H9 (cell line): ENCODE measurements at regions not wholly inside any gene's neighbourhood (a gene's known extent, or its start where the extent isn't known, plus 50 kb on each side); places are given as distances from the start of the nearest gene placed in this dataset.

Source experiments
- DNase-seq: peaks from one replicate; pipeline ENCODE4 v3.0.0-alpha.2; 2017
- H2AFZ ChIP-seq: one replicate; pipeline ENCODE4 v1.6.1; 2013; ENCODE audit warnings: mild to moderate bottlenecking, low read length, control low read depth, moderate library complexity
- H2AK5ac ChIP-seq: 2 replicates; pipeline ENCODE4 v1.6.1; 2013; ENCODE audit warnings: low read length, control low read depth, mixed read lengths; ENCODE audit not compliant: insufficient read length
- H2BK120ac ChIP-seq: one replicate; pipeline ENCODE4 v1.6.1; 2013; ENCODE audit warnings: low read depth, mild to moderate bottlenecking, low read length, control low read depth, inconsistent platforms; ENCODE audit not compliant: poor library complexity, severe bottlenecking
- H2BK12ac ChIP-seq: 2 replicates; pipeline ENCODE4 v1.6.1; 2013; ENCODE audit warnings: low read length, control low read depth, mixed read lengths, low read depth; ENCODE audit not compliant: insufficient read length
- H2BK15ac ChIP-seq: 2 replicates; pipeline ENCODE4 v1.6.1; 2013; ENCODE audit warnings: low read depth, low read length, control low read depth
- H2BK20ac ChIP-seq: one replicate; pipeline ENCODE4 v1.6.1; 2013; ENCODE audit warnings: low read depth, mild to moderate bottlenecking, low read length, control low read depth, inconsistent platforms; ENCODE audit not compliant: poor library complexity, severe bottlenecking
- H2BK5ac ChIP-seq: 2 replicates; pipeline ENCODE4 v1.6.1; 2013; ENCODE audit warnings: low read length, control low read depth, mixed read lengths; ENCODE audit not compliant: insufficient read length
- H3K14ac ChIP-seq: 2 replicates; pipeline ENCODE4 v1.6.1; 2013; ENCODE audit warnings: low read length, control low read depth; ENCODE audit not compliant: insufficient read depth
- H3K18ac ChIP-seq: 2 replicates; pipeline ENCODE4 v1.6.1; 2013; ENCODE audit warnings: low read depth, mild to moderate bottlenecking, mixed read lengths, low read length, control low read depth; ENCODE audit not compliant: insufficient read length
- H3K23ac ChIP-seq: 2 replicates; pipeline ENCODE4 v1.6.1; 2013; ENCODE audit warnings: low read length, control low read depth, mixed read lengths, low read depth; ENCODE audit not compliant: insufficient read length
- H3K23me2 ChIP-seq: 2 replicates; pipeline ENCODE4 v1.6.1; 2013; ENCODE audit warnings: low read depth, mild to moderate bottlenecking, mixed read lengths, low read length, control low read depth; ENCODE audit not compliant: insufficient read length, poor library complexity, severe bottlenecking
- H3K27ac ChIP-seq: 2 replicates; pipeline ENCODE4 v1.5.1; 2013; ENCODE audit warnings: low read length, control low read depth, mixed read lengths, low read depth; ENCODE audit not compliant: insufficient read length
- H3K27me3 ChIP-seq: 2 replicates; pipeline ENCODE4 v1.6.1; 2013; ENCODE audit warnings: low read length, control low read depth, inconsistent platforms; ENCODE audit not compliant: insufficient read depth
- H3K4ac ChIP-seq: 2 replicates; pipeline ENCODE4 v1.6.1; 2013; ENCODE audit warnings: low read depth, mild to moderate bottlenecking, control low read depth, inconsistent platforms, low read length, moderate library complexity
- H3K4me1 ChIP-seq: 2 replicates; pipeline ENCODE4 v1.6.1; 2013; ENCODE audit warnings: low read length, control low read depth, inconsistent platforms; ENCODE audit not compliant: insufficient read depth
- H3K4me2 ChIP-seq: 2 replicates; pipeline ENCODE4 v1.6.1; 2013; ENCODE audit warnings: low read length, control low read depth, mixed read lengths; ENCODE audit not compliant: insufficient read length, insufficient read depth
- H3K56ac ChIP-seq: 2 replicates; pipeline ENCODE4 v1.6.1; 2013; ENCODE audit warnings: low read depth, mild to moderate bottlenecking, mixed read lengths, low read length, control low read depth; ENCODE audit not compliant: insufficient read length
- H3K79me1 ChIP-seq: 2 replicates; pipeline ENCODE4 v1.6.1; 2013; ENCODE audit warnings: low read depth, mild to moderate bottlenecking, moderate library complexity, low read length, control low read depth, inconsistent platforms; ENCODE audit not compliant: insufficient read depth, poor library complexity, severe bottlenecking
- H3K79me2 ChIP-seq: 2 replicates; pipeline ENCODE4 v1.6.1; 2013; ENCODE audit warnings: low read length, control low read depth, inconsistent platforms; ENCODE audit not compliant: insufficient read depth
- H3K9ac ChIP-seq: 2 replicates; pipeline ENCODE4 v1.6.1; 2013; ENCODE audit warnings: low read length, control low read depth, mixed read lengths; ENCODE audit not compliant: insufficient read length; ENCODE audit errors: extremely low read depth
- H3K9me3 ChIP-seq: one replicate; pipeline ENCODE4 v1.6.1; 2013; ENCODE audit warnings: low read depth, low read length, inconsistent platforms; ENCODE audit not compliant: control insufficient read depth
- H3T11ph ChIP-seq: one replicate; pipeline ENCODE4 v1.6.1; 2013; ENCODE audit warnings: mild to moderate bottlenecking, low read length, control low read depth, inconsistent platforms
- H4K20me1 ChIP-seq: one replicate; pipeline ENCODE4 v1.6.1; 2013; ENCODE audit not compliant: control insufficient read depth, insufficient read length, insufficient read depth
- H4K5ac ChIP-seq: 2 replicates; pipeline ENCODE4 v1.6.1; 2013; ENCODE audit warnings: low read depth, mild to moderate bottlenecking, mixed read lengths, low read length, control low read depth; ENCODE audit not compliant: insufficient read length
- H4K8ac ChIP-seq: replicated peaks from 2 replicates; pipeline ENCODE4 v1.6.1; 2013; ENCODE audit warnings: low read length, control low read depth, mixed read lengths, low read depth; ENCODE audit not compliant: insufficient read length
- H4K91ac ChIP-seq: 2 replicates; pipeline ENCODE4 v1.6.1; 2013; ENCODE audit warnings: low read depth, mild to moderate bottlenecking, moderate library complexity, mixed read lengths, low read length, control low read depth; ENCODE audit not compliant: insufficient read length
- H3K27ac Mint-ChIP-seq, 3 experiments: 2 replicates in 2 of 3; 3 replicates in 1 of 3; pipeline ENCODE4 v1.8.0; 2020 to 2021; ENCODE audit warnings: mixed read lengths in 3 of 3, mild to moderate bottlenecking in 1 of 3, moderate library complexity in 1 of 3
- H3K27me3 Mint-ChIP-seq: 2 replicates; pipeline ENCODE4 v1.8.0; 2021; ENCODE audit warnings: low read depth, mild to moderate bottlenecking, moderate library complexity, mixed read lengths
- H3K36me3 Mint-ChIP-seq, 3 experiments: 2 replicates in 2 of 3; 3 replicates in 1 of 3; pipeline ENCODE4 v1.8.0; 2020 to 2021; ENCODE audit warnings: low read depth in 3 of 3, mixed read lengths in 3 of 3; ENCODE audit not compliant: insufficient read depth in 1 of 3
- H3K4me1 Mint-ChIP-seq, 2 experiments: 2 replicates each; pipeline ENCODE4 v1.8.0; 2020; ENCODE audit warnings: mixed read lengths in 2 of 2
- H3K4me3 Mint-ChIP-seq, 2 experiments: 2 replicates in 1 of 2; 3 replicates in 1 of 2; pipeline ENCODE4 v1.8.0; 2020 to 2021; ENCODE audit warnings: mild to moderate bottlenecking in 2 of 2, mixed read lengths in 2 of 2, moderate library complexity in 1 of 2
- H3K9me3 Mint-ChIP-seq, 2 experiments: 2 replicates in 1 of 2; 3 replicates in 1 of 2; pipeline ENCODE4 v1.8.0; 2020; ENCODE audit warnings: mild to moderate bottlenecking in 2 of 2, mixed read lengths in 2 of 2, moderate library complexity in 1 of 2
- CTCF ChIP-seq: fragments of 200-600 bp; sonication (generic); conservative IDR thresholded peaks from 3 replicates; pipeline ENCODE4 v1.8.0; 2021; ENCODE audit warnings: antibody characterized with exemption, mild to moderate bottlenecking

GRCh38 chr4:141578451-141578850, 57.9 kb upstream of the IL15 start:
- Histone ChIP-seq H2BK5ac (no peak overlapping the region), H3K27me3 (no peaks in the 10 kb centered on the region), H3K4me2 (no peak overlapping the region), H3K9me3 (no peaks in the 10 kb centered on the region), H3K4ac (no peak overlapping the region), H4K8ac (no peak overlapping the region), H3K56ac (no peak overlapping the region), H2AK5ac (no peak overlapping the region), H3K79me2 (no peaks in the 10 kb centered on the region), H4K20me1 (no peaks in the 10 kb centered on the region), H3K23me2 (no peaks in the 10 kb centered on the region), H4K5ac (no peak overlapping the region), H3K14ac (no peak overlapping the region), H2BK120ac (no peak overlapping the region), H3K18ac (no peak overlapping the region), H2BK12ac (no peak overlapping the region), H2BK20ac (no peak overlapping the region), H3K27ac (no peak overlapping the region), H3K4me1 (no peaks in the 10 kb centered on the region), H2AFZ (no peak overlapping the region), H4K91ac (no peak overlapping the region), H3K23ac (no peak overlapping the region), H3K9ac (no peak overlapping the region), H2BK15ac (no peak overlapping the region), H3T11ph (no peak overlapping the region), H3K79me1 (no peaks in the 10 kb centered on the region)
- Mint-ChIP-seq H3K27ac (no peak overlapping the region), H3K4me1 (peaks cover 0 to 5% of the 10 kb centered on the region in 2 experiments; a peak in 2 of 4 replicates), H3K9me3 (no peaks in the 10 kb centered on the region), H3K36me3 (no peaks in the 10 kb centered on the region), H3K27me3 (no peaks in the 10 kb centered on the region), H3K4me3 (no peak overlapping the region)
- no peak for DNase-seq
- TF ChIP-seq CTCF, result no peak
